Activated CD8-positive, alpha-beta memory T cell treated with anti-CD3 and anti-CD28 coated beads for 48 hours (primary cell): ENCODE measurements at regions not wholly inside any gene's neighbourhood (a gene's known extent, or its start where the extent isn't known, plus 50 kb on each side); places are given as distances from the start of the nearest gene placed in this dataset.

Source experiments
- DNase-seq, 3 experiments: peaks; one replicate each; pipeline ENCODE4 v3.0.0-alpha.2; 2020; ENCODE audit warnings: low read depth in 2 of 3, low spot score in 2 of 3

GRCh38 chr1:220982686-220983085 is 103.4 kb downstream of the HLX start:
- no peak for DNase-seq

- no peak for DNase-seq
Observed at GRCh38 chr1:220983877-220984635, 104.8 kb downstream of the HLX start.

GRCh38 chr1:220990427-220991339 is 111.4 kb downstream of the HLX start:
- no peak for DNase-seq

GRCh38 chr1:220991506-220991905 is 112.3 kb downstream of the HLX start:
- DNase-seq = no peak

GRCh38 chr1:220991959-220992704 is 112.9 kb downstream of the HLX start:
- DNase-seq = no peak

GRCh38 chr1:220992705-220993052 is 113.4 kb downstream of the HLX start:
- DNase-seq = no peak

- no peak for DNase-seq
Observed at GRCh38 chr1:220994671-220995070, 115.4 kb downstream of the HLX start.

GRCh38 chr1:220997791-220998190 is 118.5 kb downstream of the HLX start:
- no peak for DNase-seq

- no peak for DNase-seq
Observed at GRCh38 chr1:220999872-221000863, 120.9 kb downstream of the HLX start.

- DNase-seq = no peak
Observed at GRCh38 chr1:221001167-221001566, 121.9 kb downstream of the HLX start.

- DNase-seq = no peak
Observed at GRCh38 chr1:221002601-221003000, 123.4 kb downstream of the HLX start.

- no peak for DNase-seq
Observed at GRCh38 chr1:221011145-221011544, 131.9 kb downstream of the HLX start.

- no peak for DNase-seq
Observed at GRCh38 chr1:221012120-221012519, 132.9 kb downstream of the HLX start.

- DNase-seq = no peak
Observed at GRCh38 chr1:221013691-221014660, 134.7 kb downstream of the HLX start.

GRCh38 chr1:221015159-221015790 is 136.0 kb downstream of the HLX start:
- no peak for DNase-seq

GRCh38 chr1:221016751-221017150 is 137.5 kb downstream of the HLX start:
- no peak for DNase-seq

GRCh38 chr1:221018414-221018813 is 139.2 kb downstream of the HLX start:
- no peak for DNase-seq

- DNase-seq = no peak
Observed at GRCh38 chr1:221022331-221022730, 143.1 kb downstream of the HLX start.

- DNase-seq = no peak
Observed at GRCh38 chr1:221023482-221023881, 144.2 kb downstream of the HLX start.
